ENCODE measurements at regions not wholly inside any gene's neighbourhood (a gene's known extent, or its start where the extent isn't known, plus 50 kb on each side); places are given as distances from the start of the nearest gene placed in this dataset.

DNA sequence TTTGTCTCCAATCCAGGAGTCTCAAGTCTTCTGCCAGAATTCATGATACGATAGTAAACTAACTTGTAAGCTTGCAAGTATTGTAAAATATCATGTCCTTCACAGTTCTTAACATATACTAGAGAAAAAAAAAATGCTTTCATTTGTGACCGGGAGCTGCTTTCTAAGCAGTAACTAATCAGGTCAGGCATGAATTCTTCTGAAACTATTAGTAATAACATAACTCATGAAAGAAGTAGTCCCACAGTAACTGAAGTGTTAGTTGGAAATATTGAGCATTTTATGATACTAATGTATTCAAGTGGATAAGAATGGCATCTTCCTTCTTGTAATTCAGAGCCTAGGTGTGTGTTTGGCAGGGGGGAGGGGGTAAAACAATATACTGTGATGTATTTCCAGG lies 665.6 kb downstream of the DNAJB9 start:
- Histone ChIP-seq H3K4me3 (ENCODE audit: low read depth in 1 of 2, low read length in 2 of 2) (no peak overlapping the region), H3K4me1 (ENCODE audit: control insufficient read depth in 1 of 2, insufficient read depth in 2 of 2, low read length in 2 of 2) (no peaks in the 10 kb centered on the region), H3K27ac (ENCODE audit: low read depth, low read length) (no peak overlapping the region), H3K27me3 (ENCODE audit: control insufficient read depth in 1 of 2, insufficient read depth in 2 of 2, low read length in 2 of 2) (no peaks in the 10 kb centered on the region), H3K36me3 (ENCODE audit: control insufficient read depth in 1 of 2, insufficient read depth in 2 of 2, low read length in 2 of 2) (no peaks in the 10 kb centered on the region), H3K9ac (ENCODE audit: low read depth in 1 of 2, low read length in 2 of 2) (no peak overlapping the region), H3K9me3 (ENCODE audit: control insufficient read depth in 1 of 2, low read length in 2 of 2) (peaks cover 0 to 3% of the 10 kb centered on the region in 2 donors)

DNA sequence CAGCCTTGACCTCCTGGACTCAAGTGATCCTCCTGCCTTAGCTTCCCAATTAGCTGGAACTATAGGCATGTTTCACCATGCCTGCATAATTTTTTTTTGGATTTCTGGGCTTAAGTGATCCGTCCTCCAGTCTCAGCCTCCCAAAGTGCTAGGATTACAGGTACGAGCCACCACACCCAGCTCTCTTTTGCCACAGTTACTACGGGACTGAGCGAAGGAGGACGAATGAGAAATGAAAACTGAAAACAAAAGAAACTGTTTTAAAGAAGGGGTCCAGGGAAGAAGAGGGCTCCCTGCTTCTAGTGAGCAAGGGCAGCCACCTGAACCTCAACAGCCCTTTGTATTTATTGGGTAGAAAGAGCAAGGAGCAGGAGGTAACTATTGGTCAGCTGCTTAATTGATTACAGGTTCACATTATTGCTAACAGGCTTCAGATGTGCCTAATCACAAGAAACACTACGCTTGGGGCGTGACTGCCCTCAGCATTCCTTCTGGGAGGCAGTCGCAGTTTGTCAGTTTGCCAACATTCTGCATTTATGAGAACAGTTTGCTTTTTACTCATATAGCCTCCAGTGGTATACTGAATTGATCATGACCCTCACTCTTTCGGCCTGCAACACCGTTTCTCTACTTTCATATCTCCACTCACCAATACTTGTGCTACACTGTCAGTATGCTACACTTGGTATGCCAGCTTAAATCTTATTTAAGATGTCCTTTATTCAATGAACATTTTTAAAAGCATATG lies 676.8 kb downstream of the DNAJB9 start:
- Histone ChIP-seq H3K36me3 (ENCODE audit: control insufficient read depth in 1 of 2, insufficient read depth in 2 of 2, low read length in 2 of 2) (no peaks in the 10 kb centered on the region), H3K9me3 (ENCODE audit: control insufficient read depth in 1 of 2, low read length in 2 of 2) (no peaks in the 10 kb centered on the region)

DNA sequence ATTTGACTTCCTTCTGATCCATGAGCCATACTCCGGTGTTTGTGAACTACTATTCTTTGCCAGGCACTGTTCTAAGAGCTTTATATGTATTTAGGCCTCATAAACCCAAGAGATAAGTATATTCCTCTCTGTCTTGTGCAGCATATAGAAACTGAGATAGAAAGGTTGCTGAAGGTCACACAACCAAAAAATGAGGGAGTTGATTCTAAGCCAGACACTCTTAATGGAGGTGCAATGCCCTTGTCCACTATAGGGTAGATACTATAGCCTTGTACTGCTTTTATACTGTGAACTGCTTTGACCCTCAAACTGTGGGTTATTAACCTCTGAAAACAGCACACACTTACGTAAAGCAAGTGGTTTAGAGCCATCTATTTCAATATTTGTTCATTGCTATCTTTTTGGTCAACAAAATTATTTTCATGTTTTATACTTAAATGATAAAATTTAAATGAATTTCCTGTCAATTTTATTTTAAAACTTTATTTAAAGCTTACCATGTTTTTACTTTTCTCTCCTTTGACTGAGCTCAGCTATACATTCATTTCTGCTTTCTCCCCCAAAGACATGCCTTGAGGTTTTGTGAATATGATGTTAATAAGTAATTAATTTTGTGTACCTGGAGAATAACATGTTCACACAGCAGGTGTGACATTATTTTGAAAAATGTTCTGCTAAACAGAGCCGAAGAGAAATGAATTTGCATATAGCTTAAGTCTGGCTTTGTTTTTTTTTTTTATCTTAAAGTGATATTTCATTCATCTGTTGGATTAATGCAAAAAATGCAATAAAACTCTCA lies 687.3 kb downstream of the DNAJB9 start:
- H3K36me3 ChIP-seq (ENCODE audit: control insufficient read depth in 1 of 2, insufficient read depth in 2 of 2, low read length in 2 of 2) = no peaks in the 10 kb centered on the region
- H3K4me1 ChIP-seq (ENCODE audit: control insufficient read depth in 1 of 2, insufficient read depth in 2 of 2, low read length in 2 of 2) = no peaks in the 10 kb centered on the region
- no peaks in the 10 kb centered on the region for H3K27me3 ChIP-seq (ENCODE audit: control insufficient read depth in 1 of 2, insufficient read depth in 2 of 2, low read length in 2 of 2)
- H3K27ac ChIP-seq (ENCODE audit: low read depth, low read length) = no peak overlapping the region
- no peak overlapping the region for H3K4me3 ChIP-seq (ENCODE audit: low read depth in 1 of 2, low read length in 2 of 2)
- H3K9ac ChIP-seq (ENCODE audit: low read depth in 1 of 2, low read length in 2 of 2) = no peak overlapping the region
- H3K9me3 ChIP-seq (ENCODE audit: control insufficient read depth in 1 of 2, low read length in 2 of 2) = no peaks in the 10 kb centered on the region

More for the DNA sequence above, 676.8 kb downstream of the DNAJB9 start:
- no peaks in the 10 kb centered on the region for H3K27me3 ChIP-seq (ENCODE audit: control insufficient read depth in 1 of 2, insufficient read depth in 2 of 2, low read length in 2 of 2)
- H3K4me1 ChIP-seq (ENCODE audit: control insufficient read depth in 1 of 2, insufficient read depth in 2 of 2, low read length in 2 of 2) = no peaks in the 10 kb centered on the region
- no peak overlapping the region for H3K27ac ChIP-seq (ENCODE audit: low read depth, low read length)
- no peak overlapping the region for H3K9ac ChIP-seq (ENCODE audit: low read depth in 1 of 2, low read length in 2 of 2)
- no peak overlapping the region for H3K4me3 ChIP-seq (ENCODE audit: low read depth in 1 of 2, low read length in 2 of 2)

GRCh38 chr7:109259151-109259550 lies 689.5 kb downstream of the DNAJB9 start:
- Histone ChIP-seq H3K9me3 (ENCODE audit: control insufficient read depth in 1 of 2, low read length in 2 of 2) (peaks cover 0 to 4% of the 10 kb centered on the region in 2 donors), H3K4me3 (ENCODE audit: low read depth in 1 of 2, low read length in 2 of 2) (no peak overlapping the region), H3K27ac (ENCODE audit: low read depth, low read length) (no peak overlapping the region), H3K4me1 (ENCODE audit: control insufficient read depth in 1 of 2, insufficient read depth in 2 of 2, low read length in 2 of 2) (no peaks in the 10 kb centered on the region), H3K36me3 (ENCODE audit: control insufficient read depth in 1 of 2, insufficient read depth in 2 of 2, low read length in 2 of 2) (no peaks in the 10 kb centered on the region), H3K27me3 (ENCODE audit: control insufficient read depth in 1 of 2, insufficient read depth in 2 of 2, low read length in 2 of 2) (no peaks in the 10 kb centered on the region), H3K9ac (ENCODE audit: low read depth in 1 of 2, low read length in 2 of 2) (no peak overlapping the region)

- H3K36me3 ChIP-seq (ENCODE audit: control insufficient read depth in 1 of 2, insufficient read depth in 2 of 2, low read length in 2 of 2) = no peaks in the 10 kb centered on the region
- no peaks in the 10 kb centered on the region for H3K4me1 ChIP-seq (ENCODE audit: control insufficient read depth in 1 of 2, insufficient read depth in 2 of 2, low read length in 2 of 2)
- no peak overlapping the region for H3K9ac ChIP-seq (ENCODE audit: low read depth in 1 of 2, low read length in 2 of 2)
- peaks cover 3 to 4% of the 10 kb centered on the region in 2 donors for H3K9me3 ChIP-seq (ENCODE audit: control insufficient read depth in 1 of 2, low read length in 2 of 2)
- H3K27ac ChIP-seq (ENCODE audit: low read depth, low read length) = no peak overlapping the region
- no peak overlapping the region for H3K4me3 ChIP-seq (ENCODE audit: low read depth in 1 of 2, low read length in 2 of 2)
- no peaks in the 10 kb centered on the region for H3K27me3 ChIP-seq (ENCODE audit: control insufficient read depth in 1 of 2, insufficient read depth in 2 of 2, low read length in 2 of 2)
Observed at GRCh38 chr7:109261781-109262180, 692.1 kb downstream of the DNAJB9 start.

DNA sequence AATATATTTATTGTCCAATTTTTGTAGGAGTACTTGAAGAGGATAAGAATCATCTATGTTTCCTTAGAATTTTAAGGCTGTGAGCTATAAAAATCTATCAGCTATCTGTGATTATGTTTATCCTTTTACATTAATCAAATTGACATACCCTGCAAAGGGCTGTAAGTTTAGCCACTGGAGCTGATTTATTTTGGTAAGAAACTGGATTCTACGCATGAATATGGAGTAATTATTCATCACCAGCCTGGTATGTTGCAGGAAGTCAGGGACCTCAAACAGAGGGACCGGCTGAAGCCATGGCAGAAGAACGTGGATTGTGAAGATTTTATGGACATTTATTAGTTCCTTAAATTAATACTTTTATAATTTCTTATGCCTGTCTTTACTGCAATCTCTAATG lies 696.9 kb downstream of the DNAJB9 start:
- Histone ChIP-seq H3K4me1 (ENCODE audit: control insufficient read depth in 1 of 2, insufficient read depth in 2 of 2, low read length in 2 of 2) (no peaks in the 10 kb centered on the region), H3K36me3 (ENCODE audit: control insufficient read depth in 1 of 2, insufficient read depth in 2 of 2, low read length in 2 of 2) (no peaks in the 10 kb centered on the region), H3K27me3 (ENCODE audit: control insufficient read depth in 1 of 2, insufficient read depth in 2 of 2, low read length in 2 of 2) (no peaks in the 10 kb centered on the region), H3K27ac (ENCODE audit: low read depth, low read length) (no peak overlapping the region), H3K9me3 (ENCODE audit: control insufficient read depth in 1 of 2, low read length in 2 of 2) (peaks cover 4 to 6% of the 10 kb centered on the region in 2 donors), H3K9ac (ENCODE audit: low read depth in 1 of 2, low read length in 2 of 2) (no peak overlapping the region), H3K4me3 (ENCODE audit: low read depth in 1 of 2, low read length in 2 of 2) (no peak overlapping the region)

GRCh38 chr7:109276348-109276747 lies 706.7 kb downstream of the DNAJB9 start:
- Histone ChIP-seq H3K9me3 (ENCODE audit: control insufficient read depth in 1 of 2, low read length in 2 of 2) (peaks cover 3 to 12% of the 10 kb centered on the region in 2 donors), H3K27ac (ENCODE audit: low read depth, low read length) (no peak overlapping the region), H3K9ac (ENCODE audit: low read depth in 1 of 2, low read length in 2 of 2) (no peak overlapping the region), H3K27me3 (ENCODE audit: control insufficient read depth in 1 of 2, insufficient read depth in 2 of 2, low read length in 2 of 2) (no peaks in the 10 kb centered on the region), H3K4me3 (ENCODE audit: low read depth in 1 of 2, low read length in 2 of 2) (no peak overlapping the region), H3K36me3 (ENCODE audit: control insufficient read depth in 1 of 2, insufficient read depth in 2 of 2, low read length in 2 of 2) (no peaks in the 10 kb centered on the region), H3K4me1 (ENCODE audit: control insufficient read depth in 1 of 2, insufficient read depth in 2 of 2, low read length in 2 of 2) (no peaks in the 10 kb centered on the region)

DNA sequence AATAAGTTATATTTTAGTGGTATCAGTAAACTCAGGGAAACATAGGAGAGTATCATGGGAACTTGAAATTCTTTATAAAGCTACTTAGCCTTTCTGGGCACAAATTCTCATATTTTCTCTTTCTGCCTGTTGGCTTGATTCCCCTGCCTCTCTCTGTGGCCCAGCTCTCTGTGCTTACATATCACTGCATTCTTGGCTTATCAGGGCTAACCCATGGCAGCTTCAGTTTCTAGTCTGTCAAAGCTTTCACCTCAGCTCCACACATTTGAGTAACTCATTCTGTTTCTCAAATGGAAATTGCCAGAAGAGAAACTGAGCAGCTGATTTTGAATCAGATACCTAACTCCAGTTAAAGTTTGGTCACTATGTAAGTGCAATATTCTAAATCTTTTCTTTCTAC lies 713.1 kb downstream of the DNAJB9 start:
- Histone ChIP-seq H3K36me3 (ENCODE audit: control insufficient read depth in 1 of 2, insufficient read depth in 2 of 2, low read length in 2 of 2) (no peaks in the 10 kb centered on the region), H3K27me3 (ENCODE audit: control insufficient read depth in 1 of 2, insufficient read depth in 2 of 2, low read length in 2 of 2) (no peaks in the 10 kb centered on the region), H3K9ac (ENCODE audit: low read depth in 1 of 2, low read length in 2 of 2) (no peak overlapping the region), H3K4me3 (ENCODE audit: low read depth in 1 of 2, low read length in 2 of 2) (no peak overlapping the region), H3K4me1 (ENCODE audit: control insufficient read depth in 1 of 2, insufficient read depth in 2 of 2, low read length in 2 of 2) (no peaks in the 10 kb centered on the region), H3K9me3 (ENCODE audit: control insufficient read depth in 1 of 2, low read length in 2 of 2) (peaks cover 0 to 4% of the 10 kb centered on the region in 2 donors), H3K27ac (ENCODE audit: low read depth, low read length) (no peak overlapping the region)

DNA sequence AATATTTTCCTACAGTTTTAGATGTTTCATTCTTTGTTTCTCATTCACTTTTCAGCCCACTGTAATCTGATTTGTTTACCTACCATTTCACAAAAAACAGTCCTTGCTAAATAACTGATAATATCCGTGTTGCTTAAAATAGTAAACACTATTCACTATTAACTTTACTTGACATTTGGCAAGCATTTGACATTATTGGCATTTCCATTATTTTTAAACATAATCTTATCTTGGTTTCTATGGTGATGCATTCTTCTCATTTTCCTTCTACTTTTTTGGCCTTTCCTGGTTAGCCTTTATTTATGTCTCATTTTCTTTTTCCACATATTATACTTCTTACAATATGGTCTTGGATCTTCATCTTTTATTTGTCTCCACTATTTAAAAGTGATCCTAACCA lies 715.3 kb downstream of the DNAJB9 start:
- no peaks in the 10 kb centered on the region for H3K4me1 ChIP-seq (ENCODE audit: control insufficient read depth in 1 of 2, insufficient read depth in 2 of 2, low read length in 2 of 2)
- no peak overlapping the region for H3K27ac ChIP-seq (ENCODE audit: low read depth, low read length)
- no peak overlapping the region for H3K9ac ChIP-seq (ENCODE audit: low read depth in 1 of 2, low read length in 2 of 2)
- peaks cover 0 to 3% of the 10 kb centered on the region in 2 donors for H3K9me3 ChIP-seq (ENCODE audit: control insufficient read depth in 1 of 2, low read length in 2 of 2)
- H3K27me3 ChIP-seq (ENCODE audit: control insufficient read depth in 1 of 2, insufficient read depth in 2 of 2, low read length in 2 of 2) = no peaks in the 10 kb centered on the region
- H3K36me3 ChIP-seq (ENCODE audit: control insufficient read depth in 1 of 2, insufficient read depth in 2 of 2, low read length in 2 of 2) = no peaks in the 10 kb centered on the region
- H3K4me3 ChIP-seq (ENCODE audit: low read depth in 1 of 2, low read length in 2 of 2) = no peak overlapping the region

- Histone ChIP-seq H3K27ac (ENCODE audit: low read depth, low read length) (no peak overlapping the region), H3K9me3 (ENCODE audit: control insufficient read depth in 1 of 2, low read length in 2 of 2) (peaks cover 0 to 3% of the 10 kb centered on the region in 2 donors), H3K36me3 (ENCODE audit: control insufficient read depth in 1 of 2, insufficient read depth in 2 of 2, low read length in 2 of 2) (no peaks in the 10 kb centered on the region), H3K27me3 (ENCODE audit: control insufficient read depth in 1 of 2, insufficient read depth in 2 of 2, low read length in 2 of 2) (no peaks in the 10 kb centered on the region), H3K9ac (ENCODE audit: low read depth in 1 of 2, low read length in 2 of 2) (no peak overlapping the region), H3K4me1 (ENCODE audit: control insufficient read depth in 1 of 2, insufficient read depth in 2 of 2, low read length in 2 of 2) (no peaks in the 10 kb centered on the region), H3K4me3 (ENCODE audit: low read depth in 1 of 2, low read length in 2 of 2) (no peak overlapping the region)
Observed at GRCh38 chr7:109295158-109295557, 725.5 kb downstream of the DNAJB9 start.

All from duodenal mucosa (tissue), 2 donors.